IMR-90 (cell line): ENCODE measurements at regions not wholly inside any gene's neighbourhood (a gene's known extent, or its start where the extent isn't known, plus 50 kb on each side); places are given as distances from the start of the nearest gene placed in this dataset.

ENCODE experiments used
- ATAC-seq: fragments of 200-7000 bp; cut with Tn5 transposase; 2 replicates; pipeline ENCODE4 v1.9.1; 2020; ENCODE audit warnings: low read depth, mild to moderate bottlenecking, moderate library complexity
- BruUV-seq: library from RNA; stranded (reverse); fragments of 400-500 nt; replicated peaks from 2 replicates; lab custom pipeline; 2021; lab: Mats Ljungman, UMichigan
- CTCF ChIA-PET: fragments of 300-600 bp; formaldehyde crosslinking; extraction: SDS; loops from one replicate; lab custom pipeline; 2021; ENCODE audit warnings: antibody characterized with exemption; lab: Yijun Ruan, JAX
- POLR2A ChIA-PET: fragments of 300-600 bp; sonication (Branson Sonifier 250); formaldehyde crosslinking; loops from one replicate; lab custom pipeline; 2022; ENCODE audit warnings: antibody characterized with exemption; ENCODE audit not compliant: unreplicated experiment; lab: Charles Lee
- DNase-seq: peaks from one replicate; pipeline ENCODE4 v3.0.0; 2013
- H2AFZ ChIP-seq: replicated peaks from 2 replicates; pipeline ENCODE3; 2013; ENCODE audit warnings: low read length, mild to moderate bottlenecking; ENCODE audit not compliant: poor library complexity
- H2AK5ac ChIP-seq: 2 replicates; pipeline ENCODE4 v1.6.1; 2013; ENCODE audit warnings: low read depth, low read length, inconsistent platforms
- H2AK9ac ChIP-seq: replicated peaks from 2 replicates; pipeline ENCODE3; 2013; ENCODE audit warnings: mild to moderate bottlenecking, low read depth, low read length, moderate library complexity; ENCODE audit not compliant: poor library complexity
- H2BK120ac ChIP-seq: 2 replicates; pipeline ENCODE4 v1.6.1; 2013; ENCODE audit warnings: low read depth, low read length, inconsistent platforms
- H2BK15ac ChIP-seq: 3 replicates; pipeline ENCODE4 v1.6.1; 2013; ENCODE audit warnings: low read depth, low read length, inconsistent platforms
- H2BK20ac ChIP-seq: 2 replicates; pipeline ENCODE4 v1.6.1; 2013; ENCODE audit warnings: low read depth, mild to moderate bottlenecking, inconsistent platforms, low read length, moderate library complexity
- H2BK5ac ChIP-seq: 2 replicates; pipeline ENCODE4 v1.6.1; 2013; ENCODE audit warnings: mild to moderate bottlenecking, low read depth, low read length, inconsistent platforms; ENCODE audit not compliant: poor library complexity, severe bottlenecking
- H3K14ac ChIP-seq: replicated peaks from 2 replicates; pipeline ENCODE4 v1.6.1; 2013; ENCODE audit warnings: low read depth, low read length, inconsistent platforms
- H3K18ac ChIP-seq: 2 replicates; pipeline ENCODE4 v1.6.1; 2013; ENCODE audit warnings: low read depth, low read length, control low read depth
- H3K23ac ChIP-seq: 2 replicates; pipeline ENCODE4 v1.6.1; 2013; ENCODE audit warnings: low read depth, low read length, inconsistent platforms
- H3K27ac ChIP-seq: 2 replicates; pipeline ENCODE4 v1.5.1; 2013; ENCODE audit warnings: mild to moderate bottlenecking, control low read depth, low read length; ENCODE audit not compliant: insufficient read depth
- H3K27me3 ChIP-seq: 2 replicates; pipeline ENCODE4 v1.6.1; 2013; ENCODE audit warnings: low read length; ENCODE audit not compliant: control insufficient read depth, insufficient read depth
- H3K36me3 ChIP-seq: 2 replicates; pipeline ENCODE4 v1.6.1; 2013; ENCODE audit warnings: low read length, mixed read lengths; ENCODE audit not compliant: control insufficient read depth, insufficient read depth
- H3K4ac ChIP-seq: 2 replicates; pipeline ENCODE4 v1.6.1; 2013; ENCODE audit warnings: low read depth, low read length, inconsistent platforms
- H3K4me1 ChIP-seq: 2 replicates; pipeline ENCODE4 v1.6.1; 2013; ENCODE audit warnings: low read length, mixed read lengths; ENCODE audit not compliant: control insufficient read depth, insufficient read depth
- H3K4me2 ChIP-seq: 2 replicates; pipeline ENCODE4 v1.6.1; 2013; ENCODE audit warnings: low read depth, mild to moderate bottlenecking, control low read depth, low read length, moderate library complexity
- H3K4me3 ChIP-seq: 2 replicates; pipeline ENCODE4 v1.5.1; 2013; ENCODE audit warnings: low read depth, mild to moderate bottlenecking, control low read depth, low read length, moderate library complexity; ENCODE audit not compliant: insufficient read depth
- H3K56ac ChIP-seq: 2 replicates; pipeline ENCODE4 v1.6.1; 2013; ENCODE audit warnings: low read length, inconsistent platforms; ENCODE audit not compliant: insufficient read depth; ENCODE audit errors: extremely low read depth
- H3K79me1 ChIP-seq, 2 experiments: 2 replicates each; pipeline ENCODE4 v1.6.1; 2013; ENCODE audit warnings: low read length in 2 of 2, inconsistent platforms in 1 of 2, low read depth in 1 of 2
- H3K9ac ChIP-seq: 2 replicates; pipeline ENCODE4 v1.6.1; 2013; ENCODE audit warnings: low read depth, low read length, control low read depth
- H3K9me1 ChIP-seq: 2 replicates; pipeline ENCODE4 v1.6.1; 2013; ENCODE audit warnings: low read length, inconsistent platforms; ENCODE audit not compliant: insufficient read depth
- H3K9me3 ChIP-seq: 2 replicates; pipeline ENCODE4 v1.6.1; 2013; ENCODE audit warnings: low read length; ENCODE audit not compliant: control insufficient read depth, insufficient read depth
- H4K20me1 ChIP-seq: 2 replicates; pipeline ENCODE4 v1.6.1; 2013; ENCODE audit warnings: low read length, inconsistent platforms; ENCODE audit not compliant: insufficient read depth
- H4K5ac ChIP-seq: 2 replicates; pipeline ENCODE4 v1.6.1; 2013; ENCODE audit warnings: mild to moderate bottlenecking, low read depth, low read length, control low read depth
- H4K8ac ChIP-seq, 2 experiments: 2 replicates each; pipeline ENCODE4 v1.6.1; 2013; ENCODE audit warnings: low read depth in 2 of 2, low read length in 2 of 2, control low read depth in 1 of 2, inconsistent platforms in 1 of 2
- H4K91ac ChIP-seq: 2 replicates; pipeline ENCODE4 v1.6.1; 2013; ENCODE audit warnings: low read depth, low read length, inconsistent platforms; ENCODE audit not compliant: insufficient read depth
- RAD21 ChIP-seq: IDR thresholded peaks from 2 replicates; pipeline ENCODE4 v1.6.1; 2012; ENCODE audit warnings: low read length, improper control_type of control experiment
- SMC3 ChIP-seq: fragments of 150-350 bp; IDR thresholded peaks from 2 replicates; pipeline ENCODE4 v1.6.1; 2016; ENCODE audit warnings: low read depth, mild to moderate bottlenecking, antibody characterized with exemption, low read length, moderate library complexity
- WGBS, 2 experiments: methylation state at CpG; one replicate each; pipeline versions ENCODE4 v1.1.5 to v1.1.7; 2013; ENCODE audit warnings: missing lambda C conversion rate in 2 of 2; ENCODE audit not compliant: insufficient read length in 1 of 2; ENCODE audit errors: extremely low coverage in 2 of 2; 5-methylcytosine and 5-hydroxymethylcytosine counted together
- dilution Hi-C: fragments of 300-500 bp; cut with HindIII; formaldehyde crosslinking; loops from one replicate; pipeline ENCODE4 v1.14.3; 2018; ENCODE audit warnings: low sequenced_read_pairs; ENCODE audit not compliant: unreplicated experiment
- in situ Hi-C: fragments of 300-500 bp; cut with MboI; formaldehyde crosslinking; loops from 3 replicates; pipeline ENCODE4 v1.14.3; 2019; ENCODE audit warnings: low sequenced_read_pairs, inconsistent platforms, mixed read lengths
- intact Hi-C: fragments of 100-400 bp; cut with micrococcal nuclease; formaldehyde crosslinking; loops from 2 replicates; pipeline ENCODE4 v1.10.0; 2022

DNA sequence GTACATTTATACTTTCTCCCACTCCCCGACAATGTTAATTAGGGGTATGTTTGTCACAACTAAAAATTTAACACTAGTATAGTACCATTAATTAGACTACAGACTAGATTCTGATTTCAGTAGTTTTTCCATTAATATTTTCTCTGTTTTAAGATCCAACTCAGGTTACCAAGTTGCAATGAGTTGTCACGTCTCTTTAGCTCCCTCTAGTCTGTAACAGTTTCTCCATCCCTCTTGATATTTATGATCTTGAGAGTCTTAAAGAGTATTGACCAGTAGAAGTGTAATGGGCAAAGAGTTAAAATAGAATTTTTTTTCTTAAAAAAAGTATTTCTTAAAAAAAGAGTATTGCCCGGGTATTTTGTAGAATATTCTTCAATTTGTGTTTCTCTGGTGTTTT, 598.1 kb downstream of the TBC1D4 start:
- dilution Hi-C loops (no loop called here), in situ Hi-C loops (no loop called here), intact Hi-C loops (no loop called here)
- no peak overlapping the region for H2BK20ac ChIP-seq
- no peaks in the 10 kb centered on the region for H3K36me3 ChIP-seq
- H4K20me1 ChIP-seq = no peaks in the 10 kb centered on the region
- H2AK9ac ChIP-seq = no peak overlapping the region
- H3K9me1 ChIP-seq = no peaks in the 10 kb centered on the region
- H3K9ac ChIP-seq = no peak overlapping the region
- no peak overlapping the region for H3K14ac ChIP-seq
- no peak overlapping the region for H3K4ac ChIP-seq
- H3K27me3 ChIP-seq = no peaks in the 10 kb centered on the region
- no peak overlapping the region for H3K18ac ChIP-seq
- no peaks in the 10 kb centered on the region for H3K9me3 ChIP-seq
- H2BK120ac ChIP-seq = no peak overlapping the region
- ATAC-seq (no peak), DNase-seq (peak; percentile 16)
- H2AFZ ChIP-seq = no peak overlapping the region
- H2BK15ac ChIP-seq = no peak overlapping the region
- no peak overlapping the region for H3K4me3 ChIP-seq
- ChIA-PET CTCF (no interaction called here), POLR2A (no interaction called here)
- no peak overlapping the region for H3K27ac ChIP-seq
- no peak overlapping the region for H3K23ac ChIP-seq
- no peak overlapping the region for H2AK5ac ChIP-seq
- no peaks in the 10 kb centered on the region for H3K79me1 ChIP-seq
- no peak overlapping the region for H4K8ac ChIP-seq
- H2BK5ac ChIP-seq = no peak overlapping the region
- TF ChIP-seq SMC3 (no peak), RAD21 (peak; percentile 18; the same call in 1 of the 2 replicates)
- no CpG with 5 or more reads among the region's 3 CpGs for WGBS, 2 experiments
- no TSS peak for BruUV-seq
- no peak overlapping the region for H3K56ac ChIP-seq
- no peak overlapping the region for H4K91ac ChIP-seq
- no peak overlapping the region for H4K5ac ChIP-seq
- H3K4me1 ChIP-seq = no peaks in the 10 kb centered on the region
- H3K4me2 ChIP-seq = no peak overlapping the region
